GM19025 (cell line): ENCODE measurements at regions not wholly inside any gene's neighbourhood (a gene's known extent, or its start where the extent isn't known, plus 50 kb on each side); places are given as distances from the start of the nearest gene placed in this dataset.

ENCODE experiments used
- ATAC-seq: cut with Tn5 transposase; IDR thresholded peaks from one replicate; pipeline ENCODE4 v1.9.1; 2021; ENCODE audit warnings: mild to moderate bottlenecking, low read depth, moderate library complexity; ENCODE audit not compliant: unreplicated experiment

GRCh38 chr6:148218542-148219258 is 123.9 kb upstream of the SASH1 start:
- ATAC-seq, result no peak

GRCh38 chr6:148221196-148221979 is 121.2 kb upstream of the SASH1 start:
- no peak for ATAC-seq

GRCh38 chr6:148222376-148222775 is 120.3 kb upstream of the SASH1 start:
- ATAC-seq, result no peak

GRCh38 chr6:148222846-148223245 is 119.8 kb upstream of the SASH1 start:
- no peak for ATAC-seq

- no peak for ATAC-seq
Measured at GRCh38 chr6:148223424-148223842, 119.2 kb upstream of the SASH1 start.

GRCh38 chr6:148225871-148226270 is 116.8 kb upstream of the SASH1 start:
- no peak for ATAC-seq

- ATAC-seq, result no peak
Measured at GRCh38 chr6:148226284-148226683, 116.4 kb upstream of the SASH1 start.

GRCh38 chr6:148231572-148231971 is 111.1 kb upstream of the SASH1 start:
- no peak for ATAC-seq

- no peak for ATAC-seq
Measured at GRCh38 chr6:148235446-148235845, 107.2 kb upstream of the SASH1 start.

GRCh38 chr6:148238713-148239112 is 103.9 kb upstream of the SASH1 start:
- ATAC-seq, result no peak

GRCh38 chr6:148239215-148239614 is 103.4 kb upstream of the SASH1 start:
- no peak for ATAC-seq

GRCh38 chr6:148239801-148240460 is 102.7 kb upstream of the SASH1 start:
- ATAC-seq, result no peak

- ATAC-seq, result no peak
Measured at GRCh38 chr6:148240461-148240840, 102.2 kb upstream of the SASH1 start.

GRCh38 chr6:148240861-148241477 is 101.7 kb upstream of the SASH1 start:
- ATAC-seq, result no peak

- no peak for ATAC-seq
Measured at GRCh38 chr6:148242180-148242579, 100.5 kb upstream of the SASH1 start.

- no peak for ATAC-seq
Measured at GRCh38 chr6:148244217-148244935, 98.3 kb upstream of the SASH1 start.

- no peak for ATAC-seq
Measured at GRCh38 chr6:148247386-148248063, 95.1 kb upstream of the SASH1 start.

GRCh38 chr6:148249160-148249559 is 93.5 kb upstream of the SASH1 start:
- no peak for ATAC-seq

GRCh38 chr6:148249679-148250375 is 92.8 kb upstream of the SASH1 start:
- ATAC-seq, result no peak
